Neural cell (in vitro differentiated cells): ENCODE measurements at regions not wholly inside any gene's neighbourhood (a gene's known extent, or its start where the extent isn't known, plus 50 kb on each side); places are given as distances from the start of the nearest gene placed in this dataset.

Experiments
- H2AFZ ChIP-seq: fragments of 200-600, 300-800 bp; sonication (generic), shearing (Covaris generic); 2 replicates; pipeline ENCODE4 v1.6.0; 2014; ENCODE audit warnings: low read depth, mild to moderate bottlenecking, antibody characterized with exemption, low read length, moderate library complexity
- H3F3A ChIP-seq: fragments of 200-600 bp; shearing (Covaris generic); 2 replicates; pipeline ENCODE4 v1.6.1; 2016; ENCODE audit warnings: mild to moderate bottlenecking, moderate library complexity, mixed read lengths, antibody characterized with exemption, low read length; ENCODE audit not compliant: insufficient read depth, poor library complexity, severe bottlenecking
- H3K27ac ChIP-seq: fragments of 200-600, 300-800 bp; sonication (generic), shearing (Covaris generic); 2 replicates; pipeline ENCODE4 v1.5.1; 2014; ENCODE audit warnings: mild to moderate bottlenecking, low read length, moderate library complexity
- H3K27me3 ChIP-seq: fragments of 300-800, 200-600 bp; sonication (generic), shearing (Covaris generic); 2 replicates; pipeline ENCODE4 v1.6.0; 2014; ENCODE audit warnings: mild to moderate bottlenecking, low read depth, low read length, moderate library complexity; ENCODE audit not compliant: insufficient read depth
- H3K36me3 ChIP-seq: fragments of 300-800, 200-600 bp; sonication (generic), shearing (Covaris generic); 2 replicates; pipeline ENCODE4 v1.5.1; 2014; ENCODE audit warnings: mild to moderate bottlenecking, antibody characterized with exemption, low read length, moderate library complexity; ENCODE audit not compliant: insufficient read depth
- H3K4me2 ChIP-seq: fragments of 300-800, 200-600 bp; sonication (generic), shearing (Covaris generic); 2 replicates; pipeline ENCODE4 v1.6.0; 2014; ENCODE audit warnings: mild to moderate bottlenecking, low read length
- H3K4me3 ChIP-seq: fragments of 300-800, 200-600 bp; sonication (generic), shearing (Covaris generic); 2 replicates; pipeline ENCODE4 v1.5.1; 2014; ENCODE audit warnings: mild to moderate bottlenecking, low read length, moderate library complexity
- H3K79me2 ChIP-seq: fragments of 200-600 bp; shearing (Covaris generic); replicated peaks from 2 replicates; pipeline ENCODE4 v1.6.0; 2014; ENCODE audit warnings: mild to moderate bottlenecking, low read length, moderate library complexity; ENCODE audit not compliant: insufficient read depth
- H3K9ac ChIP-seq: fragments of 300-800, 200-600 bp; sonication (generic), shearing (Covaris generic); 2 replicates; pipeline ENCODE4 v1.6.1; 2016; ENCODE audit warnings: mild to moderate bottlenecking, low read length, mixed read lengths
- H3K9me2 ChIP-seq: fragments of 200-600 bp; shearing (Covaris generic); 2 replicates; pipeline ENCODE4 v1.6.1; 2016; ENCODE audit warnings: mild to moderate bottlenecking, low read length, mixed read lengths; ENCODE audit not compliant: insufficient read depth
- H3K9me3 ChIP-seq: fragments of 200-600, 300-800 bp; sonication (generic), shearing (Covaris generic); 2 replicates; pipeline ENCODE4 v1.6.1; 2016; ENCODE audit warnings: mild to moderate bottlenecking, mixed run types, low read length, moderate library complexity, mixed read lengths
- H4K20me1 ChIP-seq: fragments of 200-600 bp; shearing (Covaris generic); 2 replicates; pipeline ENCODE4 v1.6.1; 2016; ENCODE audit warnings: mild to moderate bottlenecking, mixed run types; ENCODE audit not compliant: insufficient read depth
- CTCF ChIP-seq: fragments of 450-650 bp; IDR thresholded peaks from 2 replicates; pipeline ENCODE4 v1.5.1; 2014; ENCODE audit warnings: antibody characterized with exemption, mild to moderate bottlenecking, moderate library complexity; ENCODE audit not compliant: poor library complexity, severe bottlenecking
- EP300 ChIP-seq: fragments of 450-650 bp; conservative IDR thresholded peaks from 2 replicates; pipeline ENCODE4 v1.6.1; 2014; ENCODE audit warnings: antibody characterized with exemption, mild to moderate bottlenecking, moderate library complexity; ENCODE audit not compliant: poor library complexity, severe bottlenecking
- EZH2 ChIP-seq: fragments of 200-600, 300-800 bp; shearing (Covaris generic), sonication (generic); IDR thresholded peaks from 2 replicates; pipeline ENCODE4 v1.6.1; 2014; ENCODE audit warnings: antibody characterized with exemption, low read length, borderline replicate concordance, mild to moderate bottlenecking; ENCODE audit not compliant: insufficient read depth, poor library complexity, severe bottlenecking
- MXI1 ChIP-seq: fragments of 450-650 bp; conservative IDR thresholded peaks from 2 replicates; pipeline ENCODE4 v1.6.1; 2014; ENCODE audit warnings: antibody characterized with exemption, mild to moderate bottlenecking; ENCODE audit not compliant: poor library complexity, severe bottlenecking
- POLR2AphosphoS5 ChIP-seq: IDR thresholded peaks from 2 replicates; pipeline ENCODE4 v1.6.1; 2012
- RAD21 ChIP-seq: fragments of 450-650 bp; conservative IDR thresholded peaks from 2 replicates; pipeline ENCODE4 v1.6.1; 2014; ENCODE audit warnings: antibody characterized with exemption, mild to moderate bottlenecking, moderate library complexity
- REST ChIP-seq: IDR thresholded peaks from 2 replicates; pipeline ENCODE4 v1.6.1; 2012; ENCODE audit warnings: borderline replicate concordance
- SMC3 ChIP-seq: fragments of 450-650 bp; conservative IDR thresholded peaks from 2 replicates; pipeline ENCODE4 v1.6.1; 2014; ENCODE audit warnings: antibody characterized with exemption, mild to moderate bottlenecking, moderate library complexity; ENCODE audit not compliant: poor library complexity
- TAF1 ChIP-seq: IDR thresholded peaks from 2 replicates; pipeline ENCODE4 v1.6.1; 2012; ENCODE audit warnings: low read depth

GRCh38 chr3:72384602-72385001 is 463.6 kb downstream of the SHQ1 start:
- Histone ChIP-seq H3K4me2 (no peak overlapping the region), H3F3A (no peaks in the 10 kb centered on the region), H4K20me1 (peaks cover 24% of the 10 kb centered on the region), H3K27ac (no peak overlapping the region), H3K9me2 (no peaks in the 10 kb centered on the region), H3K4me3 (no peak overlapping the region), H3K36me3 (no peaks in the 10 kb centered on the region), H3K9me3 (no peaks in the 10 kb centered on the region), H3K79me2 (peaks cover 88% of the 10 kb centered on the region), H2AFZ (no peak overlapping the region), H3K9ac (no peak overlapping the region), H3K27me3 (no peaks in the 10 kb centered on the region)
- no peak for TF ChIP-seq MXI1
- TF ChIP-seq SMC3: no peak
- no peak for TF ChIP-seq REST
- no peak for TF ChIP-seq EZH2
- TF ChIP-seq TAF1: no peak

- Histone ChIP-seq H3K9me2 (no peaks in the 10 kb centered on the region), H3K36me3 (no peaks in the 10 kb centered on the region), H4K20me1 (peaks cover 24% of the 10 kb centered on the region), H3K79me2 (peaks cover 82% of the 10 kb centered on the region), H3K27ac (no peak overlapping the region), H3K4me2 (no peak overlapping the region), H3F3A (peaks cover under 1% of the 10 kb centered on the region), H3K4me3 (no peak overlapping the region), H3K9ac (no peak overlapping the region), H3K27me3 (no peaks in the 10 kb centered on the region), H3K9me3 (no peaks in the 10 kb centered on the region), H2AFZ (no peak overlapping the region)
- no peak for TF ChIP-seq RAD21
- TF ChIP-seq SMC3: no peak
- TF ChIP-seq CTCF: no peak
- TF ChIP-seq POLR2AphosphoS5: no peak
- no peak for TF ChIP-seq MXI1
- no peak for TF ChIP-seq REST
- TF ChIP-seq EP300: no peak
- no peak for TF ChIP-seq TAF1
- no peak for TF ChIP-seq EZH2
Measured at GRCh38 chr3:72383883-72384282, 464.4 kb downstream of the SHQ1 start.
